Breast epithelium (tissue), 4 donors: ENCODE measurements at regions not wholly inside any gene's neighbourhood (a gene's known extent, or its start where the extent isn't known, plus 50 kb on each side); places are given as distances from the start of the nearest gene placed in this dataset.
"Not testable (repeated sequence)": the region's sequence is repeated elsewhere in the genome, so short reads cannot be mapped to it uniquely, and the experiment has no call there.

Source experiments
- DNase-seq, 2 donors: peaks; one replicate each; pipeline ENCODE4 v3.0.0-alpha.2; 2019; ENCODE audit warnings: low spot score in 2 of 2
- H3K27ac ChIP-seq, 2 donors: fragments of 200-600 bp; sonication (generic) in 1 of 2; one replicate each; pipeline ENCODE4 v1.5.1; 2016 to 2019; ENCODE audit warnings: mild to moderate bottlenecking in 1 of 2
- H3K27me3 ChIP-seq, 2 donors: fragments of 200-600 bp; sonication (generic) in 1 of 2; one replicate each; pipeline versions ENCODE4 v1.5.1 to v1.6.0; 2017 to 2019; ENCODE audit warnings: control low read depth in 1 of 2, mild to moderate bottlenecking in 1 of 2
- H3K36me3 ChIP-seq: fragments of 200-600 bp; one replicate; pipeline ENCODE4 v1.5.1; 2019
- H3K4me1 ChIP-seq, 2 donors: fragments of 200-600 bp; sonication (generic); one replicate each; pipeline ENCODE4 v1.5.1; 2016 to 2019; ENCODE audit warnings: control low read depth in 1 of 2
- H3K4me3 ChIP-seq, 3 donors: fragments of 200-600 bp; sonication (generic); 1 replicate in 2 of 3; 2 replicates in 1 of 3; pipeline ENCODE4 v1.5.1; 2016 to 2019; ENCODE audit warnings: mild to moderate bottlenecking in 3 of 3, moderate library complexity in 2 of 3
- H3K9me3 ChIP-seq, 2 donors: fragments of 200-600 bp; sonication (generic) in 1 of 2; one replicate each; pipeline ENCODE4 v1.5.1; 2016 to 2019; ENCODE audit warnings: control low read depth in 1 of 2
- POLR2A ChIP-seq: fragments of 450-650 bp; IDR thresholded peaks from one replicate; pipeline ENCODE4 v1.6.1; 2016; ENCODE audit warnings: antibody characterized with exemption, mild to moderate bottlenecking, moderate library complexity
- POLR2AphosphoS5 ChIP-seq, 3 donors: sonication (generic); formaldehyde crosslinking; IDR thresholded peaks; one replicate each; pipeline ENCODE4 v1.6.1; 2017; ENCODE audit warnings: antibody characterized with exemption in 3 of 3
- intact Hi-C: fragments of 100-400 bp; cut with DNase I; formaldehyde crosslinking; loops from one replicate; pipeline ENCODE4 v1.15.1; 2023; ENCODE audit warnings: low total_unique reads
- TF ChIP-seq, protein P1 (sequence below), 3 donors: fragments of 450-650 bp; IDR thresholded peaks; one replicate each; pipeline ENCODE4 v1.5.1; 2016 to 2017; ENCODE audit warnings: antibody characterized with exemption in 3 of 3, mild to moderate bottlenecking in 3 of 3, moderate library complexity in 3 of 3

- intact Hi-C loops, result no loop called here
- DNase-seq, result no peak
- no peaks in the 10 kb centered on the region for H3K27me3 ChIP-seq
- H3K9me3 ChIP-seq, result no peaks in the 10 kb centered on the region
- H3K27ac ChIP-seq, result no peak overlapping the region
- H3K4me1 ChIP-seq, result no peaks in the 10 kb centered on the region
- no peak overlapping the region for H3K4me3 ChIP-seq
- TF ChIP-seq POLR2AphosphoS5 (IDR thresholded peaks at IDR 0.05), result no peak
- TF ChIP-seq, protein P1, sequence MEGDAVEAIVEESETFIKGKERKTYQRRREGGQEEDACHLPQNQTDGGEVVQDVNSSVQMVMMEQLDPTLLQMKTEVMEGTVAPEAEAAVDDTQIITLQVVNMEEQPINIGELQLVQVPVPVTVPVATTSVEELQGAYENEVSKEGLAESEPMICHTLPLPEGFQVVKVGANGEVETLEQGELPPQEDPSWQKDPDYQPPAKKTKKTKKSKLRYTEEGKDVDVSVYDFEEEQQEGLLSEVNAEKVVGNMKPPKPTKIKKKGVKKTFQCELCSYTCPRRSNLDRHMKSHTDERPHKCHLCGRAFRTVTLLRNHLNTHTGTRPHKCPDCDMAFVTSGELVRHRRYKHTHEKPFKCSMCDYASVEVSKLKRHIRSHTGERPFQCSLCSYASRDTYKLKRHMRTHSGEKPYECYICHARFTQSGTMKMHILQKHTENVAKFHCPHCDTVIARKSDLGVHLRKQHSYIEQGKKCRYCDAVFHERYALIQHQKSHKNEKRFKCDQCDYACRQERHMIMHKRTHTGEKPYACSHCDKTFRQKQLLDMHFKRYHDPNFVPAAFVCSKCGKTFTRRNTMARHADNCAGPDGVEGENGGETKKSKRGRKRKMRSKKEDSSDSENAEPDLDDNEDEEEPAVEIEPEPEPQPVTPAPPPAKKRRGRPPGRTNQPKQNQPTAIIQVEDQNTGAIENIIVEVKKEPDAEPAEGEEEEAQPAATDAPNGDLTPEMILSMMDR (IDR thresholded peaks at IDR 0.05), result no peak
- no peak for TF ChIP-seq POLR2A
- H3K36me3 ChIP-seq, result no peaks in the 10 kb centered on the region
Measured at GRCh38 chr12:89270548-89270947, 81.8 kb downstream of the DUSP6 start.

- no peak for TF ChIP-seq POLR2A
- intact Hi-C loops, result no loop called here
- Histone ChIP-seq H3K36me3 (no peaks in the 10 kb centered on the region), H3K27me3 (no peaks in the 10 kb centered on the region), H3K4me1 (no peaks in the 10 kb centered on the region), H3K9me3 (no peaks in the 10 kb centered on the region), H3K4me3 (no peak overlapping the region), H3K27ac (no peak overlapping the region)
- no peak for DNase-seq
Measured at GRCh38 chr12:89269174-89269573, 83.1 kb downstream of the DUSP6 start.

DNA sequence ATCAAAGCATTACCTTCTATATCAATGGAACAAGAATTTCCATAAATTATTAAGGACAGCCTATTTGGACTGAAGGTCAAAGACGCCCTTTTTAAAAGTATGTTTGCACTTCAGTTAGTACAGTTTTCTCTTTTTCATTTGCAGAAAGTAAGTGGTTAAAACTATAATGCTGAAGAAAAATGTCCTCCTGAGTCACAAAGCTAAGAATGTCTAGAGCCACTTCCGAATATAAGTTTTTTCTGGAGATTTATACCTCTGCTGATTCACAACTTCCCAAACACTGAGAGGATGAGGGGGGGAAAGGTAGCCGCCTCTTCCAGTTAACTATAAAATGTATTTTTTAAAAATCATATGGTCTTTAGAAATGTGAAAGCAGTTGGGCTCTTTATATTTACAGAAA is 84.9 kb downstream of the DUSP6 start:
- H3K36me3 ChIP-seq, result no peaks in the 10 kb centered on the region
- TF ChIP-seq POLR2AphosphoS5 (IDR thresholded peaks at IDR 0.05), result no peak

DNA sequence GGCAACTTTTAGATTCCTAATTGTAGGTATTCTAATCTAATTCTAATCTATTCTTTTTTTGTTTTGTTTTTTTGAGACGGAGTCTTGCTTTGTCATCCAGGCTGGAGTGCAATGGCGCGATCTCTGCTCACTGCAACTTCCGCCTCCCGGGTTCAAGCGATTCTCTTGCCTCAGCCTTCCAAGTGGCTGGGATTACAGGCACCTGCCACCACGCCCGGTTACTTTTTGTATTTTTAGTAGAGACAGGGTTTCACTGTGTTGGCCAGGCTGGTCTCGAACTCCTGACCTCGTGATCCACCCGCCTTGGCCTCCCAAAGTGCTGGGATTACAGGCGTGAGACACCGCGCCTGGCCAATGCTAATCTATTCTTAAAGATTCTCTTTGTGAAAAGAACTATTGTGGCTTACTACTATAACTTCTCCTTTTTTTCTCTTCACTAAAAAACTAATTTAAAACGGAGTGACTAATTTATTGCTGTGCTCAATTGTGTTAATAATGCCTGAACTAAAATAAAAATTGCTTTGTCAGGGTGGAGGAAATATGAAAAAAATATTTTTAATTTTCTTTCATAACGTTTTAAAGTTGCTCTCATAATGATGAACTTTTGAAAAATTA is 85.6 kb downstream of the DUSP6 start:
- H3K27ac ChIP-seq, H3K4me3 ChIP-seq, H3K27me3 ChIP-seq, DNase-seq, H3K9me3 ChIP-seq, H3K4me1 ChIP-seq, intact Hi-C loops, H3K36me3 ChIP-seq: not testable (repeated sequence)

More for the DNA sequence above, 84.9 kb downstream of the DUSP6 start:
- DNase-seq, result no peak
- H3K9me3 ChIP-seq, result no peaks in the 10 kb centered on the region
- intact Hi-C loops, result no loop called here
- H3K4me3 ChIP-seq, result no peak overlapping the region
- no peaks in the 10 kb centered on the region for H3K4me1 ChIP-seq
- no peaks in the 10 kb centered on the region for H3K27me3 ChIP-seq
- H3K27ac ChIP-seq, result no peak overlapping the region

DNA sequence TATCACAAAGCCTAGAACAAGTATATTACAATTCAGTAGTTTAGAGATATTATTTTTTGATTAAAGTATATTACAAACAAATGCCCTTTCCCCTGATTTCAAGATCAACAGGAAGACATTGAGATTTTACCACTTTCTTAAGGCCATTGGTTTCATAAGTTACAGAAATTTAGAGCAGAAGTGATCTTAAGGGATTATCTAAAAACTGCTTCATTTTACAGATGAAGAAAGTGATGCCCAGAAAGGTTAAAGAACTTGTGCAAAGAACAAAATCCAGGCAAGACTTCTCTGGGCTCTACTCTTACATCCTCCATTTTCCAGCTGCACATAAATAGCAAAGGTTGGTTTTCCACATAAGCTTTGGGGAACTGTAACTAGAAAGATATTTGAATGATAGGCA is 87.5 kb downstream of the DUSP6 start:
- Histone ChIP-seq H3K27ac (no peak overlapping the region), H3K9me3 (no peaks in the 10 kb centered on the region)
- intact Hi-C loops, result no loop called here

GRCh38 chr12:89263900-89264299 is 88.4 kb downstream of the DUSP6 start:
- no peak for TF ChIP-seq POLR2AphosphoS5 (IDR thresholded peaks at IDR 0.05)
- TF ChIP-seq, protein P1 (IDR thresholded peaks at IDR 0.05), result no peak
- no peak for TF ChIP-seq POLR2A
- intact Hi-C loops, result no loop called here
- Histone ChIP-seq H3K9me3 (no peaks in the 10 kb centered on the region), H3K4me3 (no peak overlapping the region), H3K27ac (no peak overlapping the region), H3K4me1 (no peaks in the 10 kb centered on the region), H3K36me3 (no peaks in the 10 kb centered on the region), H3K27me3 (no peaks in the 10 kb centered on the region)
- DNase-seq, result no peak

More for the DNA sequence above, 87.5 kb downstream of the DUSP6 start:
- Histone ChIP-seq H3K4me3 (no peak overlapping the region), H3K27me3 (no peaks in the 10 kb centered on the region), H3K4me1 (no peaks in the 10 kb centered on the region), H3K36me3 (no peaks in the 10 kb centered on the region)
- no peak for DNase-seq
- TF ChIP-seq, protein P1 (IDR thresholded peaks at IDR 0.05), result no peak
- TF ChIP-seq POLR2AphosphoS5 (IDR thresholded peaks at IDR 0.05), result no peak
- no peak for TF ChIP-seq POLR2A
